ENCODE measurements at regions not wholly inside any gene's neighbourhood (a gene's known extent, or its start where the extent isn't known, plus 50 kb on each side); places are given as distances from the start of the nearest gene placed in this dataset.

- intact Hi-C loops (cut with DNase I), result no loop called here
- Histone ChIP-seq H3K27ac (no peak overlapping the region), H3K4me3 (no peak overlapping the region), H3K36me3 (replicated peaks in 1 of 2; ENCODE audit: insufficient read depth in 1 of 2, low read depth in 2 of 2) (no peaks in the 10 kb centered on the region), H3K9me3 (no peaks in the 10 kb centered on the region), H3K4me1 (no peaks in the 10 kb centered on the region), H3K27me3 (no peaks in the 10 kb centered on the region)
- 55 to 57% methylated on average over 5 of the region's 5 CpGs for WGBS, 2 donors
- no peak for TF ChIP-seq CTCF (IDR thresholded peaks at IDR 0.05)
- no peak for TF ChIP-seq POLR2A (IDR thresholded peaks at IDR 0.05)
- ATAC-seq (no peak), DNase-seq (no peak)
These were observed 131.7 kb upstream of the ISX start for GRCh38 chr22:34934261-34934660.

GRCh38 chr22:34943830-34944229, 122.1 kb upstream of the ISX start:
- no peaks in the 10 kb centered on the region for H3K27me3 ChIP-seq
- DNase-seq (no peak), ATAC-seq (no peak)
- 30 to 50% methylated on average over 2 of the region's 2 CpGs for WGBS, 2 donors
- TF ChIP-seq POLR2A (IDR thresholded peaks at IDR 0.05), result no peak
- TF ChIP-seq CTCF (IDR thresholded peaks at IDR 0.05), result no peak
- H3K27ac ChIP-seq, result no peak overlapping the region
- no peaks in the 10 kb centered on the region for H3K36me3 ChIP-seq (replicated peaks in 1 of 2; ENCODE audit: insufficient read depth in 1 of 2, low read depth in 2 of 2)
- no peaks in the 10 kb centered on the region for H3K9me3 ChIP-seq
- intact Hi-C loops (cut with DNase I), result no loop called here
- no peak overlapping the region for H3K4me3 ChIP-seq
- H3K4me1 ChIP-seq, result no peaks in the 10 kb centered on the region

- Histone ChIP-seq H3K36me3 (replicated peaks in 1 of 2; ENCODE audit: insufficient read depth in 1 of 2, low read depth in 2 of 2) (no peaks in the 10 kb centered on the region), H3K27me3 (no peaks in the 10 kb centered on the region), H3K4me3 (no peak overlapping the region), H3K27ac (no peak overlapping the region), H3K4me1 (no peaks in the 10 kb centered on the region), H3K9me3 (no peaks in the 10 kb centered on the region)
- WGBS, 2 donors, result 70 to 71% methylated on average over 5 of the region's 5 CpGs
- TF ChIP-seq POLR2A (IDR thresholded peaks at IDR 0.05) (no peak), CTCF (IDR thresholded peaks at IDR 0.05) (no peak)
- intact Hi-C loops (cut with DNase I), result no loop called here
- no peak for DNase-seq
- ATAC-seq, result no peak
These were observed 119.5 kb upstream of the ISX start for GRCh38 chr22:34946339-34946985.

GRCh38 chr22:34950489-34950888, 115.5 kb upstream of the ISX start:
- intact Hi-C loops (cut with DNase I), result no loop called here
- no peaks in the 10 kb centered on the region for H3K36me3 ChIP-seq (replicated peaks in 1 of 2; ENCODE audit: insufficient read depth in 1 of 2, low read depth in 2 of 2)
- no peaks in the 10 kb centered on the region for H3K4me1 ChIP-seq
- no peaks in the 10 kb centered on the region for H3K27me3 ChIP-seq
- no peak overlapping the region for H3K4me3 ChIP-seq
- ATAC-seq (no peak), DNase-seq (no peak)
- TF ChIP-seq CTCF (IDR thresholded peaks at IDR 0.05) (no peak), POLR2A (IDR thresholded peaks at IDR 0.05) (no peak)
- WGBS, 2 donors, result 16 to 19% methylated on average over 4 of the region's 4 CpGs
- no peak overlapping the region for H3K27ac ChIP-seq
- H3K9me3 ChIP-seq, result no peaks in the 10 kb centered on the region

GRCh38 chr22:34951212-34951611, 114.7 kb upstream of the ISX start:
- H3K27me3 ChIP-seq, result no peaks in the 10 kb centered on the region
- H3K27ac ChIP-seq, result no peak overlapping the region
- no peak overlapping the region for H3K4me3 ChIP-seq
- H3K9me3 ChIP-seq, result no peaks in the 10 kb centered on the region
- H3K4me1 ChIP-seq, result no peaks in the 10 kb centered on the region
- intact Hi-C loops (cut with DNase I), result no loop called here
- TF ChIP-seq CTCF (IDR thresholded peaks at IDR 0.05) (no peak), POLR2A (IDR thresholded peaks at IDR 0.05) (no peak)
- no peaks in the 10 kb centered on the region for H3K36me3 ChIP-seq (replicated peaks in 1 of 2; ENCODE audit: insufficient read depth in 1 of 2, low read depth in 2 of 2)
- 26 to 27% methylated on average over 3 of the region's 3 CpGs for WGBS, 2 donors
- ATAC-seq (no peak), DNase-seq (no peak)

Measured in body of pancreas (tissue), 4 donors.